Esophagus squamous epithelium (tissue), 4 donors: ENCODE measurements at regions not wholly inside any gene's neighbourhood (a gene's known extent, or its start where the extent isn't known, plus 50 kb on each side); places are given as distances from the start of the nearest gene placed in this dataset.

Experiments used
- CTCF ChIP-seq, 6 experiments: fragments of 450-650 bp in 4 of 6; fragments of 200-600 bp in 2 of 6; sonication (generic) in 2 of 6; IDR thresholded peaks; one replicate each; pipeline ENCODE4 v1.5.1; 2016 to 2019; ENCODE audit warnings: antibody characterized with exemption in 6 of 6, mild to moderate bottlenecking in 4 of 6, moderate library complexity in 4 of 6
- POLR2A ChIP-seq, 4 donors: fragments of 450-650 bp; IDR thresholded peaks; one replicate each; pipeline ENCODE4 v1.6.1; 2017; ENCODE audit warnings: antibody characterized with exemption in 4 of 4, mild to moderate bottlenecking in 4 of 4, moderate library complexity in 3 of 4

GRCh38 chr4:141971869-141972268 is 335.5 kb downstream of the IL15 start:
- no peak for TF ChIP-seq CTCF (IDR thresholded peaks at IDR 0.05)
- TF ChIP-seq POLR2A (IDR thresholded peaks at IDR 0.05): no peak
